GM19455 (cell line): ENCODE measurements at regions not wholly inside any gene's neighbourhood (a gene's known extent, or its start where the extent isn't known, plus 50 kb on each side); places are given as distances from the start of the nearest gene placed in this dataset.

Source experiments
- ATAC-seq: cut with Tn5 transposase; IDR thresholded peaks from one replicate; pipeline ENCODE4 v1.9.1; 2021; ENCODE audit not compliant: unreplicated experiment

DNA sequence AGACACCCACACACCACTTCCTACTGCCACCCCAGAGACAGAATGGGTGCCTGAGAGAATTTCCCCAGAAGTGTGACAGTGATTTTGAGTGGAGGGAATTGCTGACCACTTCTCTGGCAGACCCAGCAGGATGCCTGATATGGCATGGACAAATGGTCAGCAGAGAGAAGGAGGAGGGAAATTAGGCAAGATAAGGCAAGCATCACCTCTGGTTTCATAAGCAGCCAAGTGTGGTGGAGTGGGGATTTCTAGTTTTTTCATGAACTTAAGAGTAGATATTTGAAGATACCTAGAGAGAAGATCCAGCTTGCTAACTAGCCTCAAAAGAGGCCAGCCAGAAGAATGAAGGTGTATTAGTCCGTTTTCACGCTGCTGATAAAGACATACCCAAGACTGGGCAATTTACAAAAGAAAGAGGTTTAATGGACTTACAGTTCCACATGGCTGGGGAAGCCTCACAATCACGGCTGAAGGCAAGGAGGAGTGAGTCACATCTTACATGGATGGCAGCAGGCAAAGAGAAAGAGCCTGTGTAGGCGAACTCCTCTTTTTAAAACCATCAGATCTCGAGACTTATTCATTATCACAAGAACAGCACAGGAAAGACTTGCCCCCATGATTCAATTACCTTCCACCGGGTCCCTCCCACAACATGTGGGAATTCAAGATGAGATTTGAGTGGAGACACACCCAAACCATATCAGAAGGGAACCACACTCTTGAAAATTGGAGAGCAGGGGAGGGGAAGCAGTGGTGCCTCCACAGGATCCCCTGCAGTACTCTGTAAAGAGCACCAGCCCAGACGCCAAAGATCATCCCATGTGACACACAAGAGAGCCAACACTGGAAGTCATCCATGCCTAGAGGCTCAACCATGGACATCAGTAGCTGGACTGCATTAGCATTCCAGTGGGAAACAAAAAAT lies 64.2 kb downstream of the RBM43 start:
- ATAC-seq: no peak

GRCh38 chr2:151193576-151193975 lies 68.1 kb downstream of the RBM43 start:
- ATAC-seq: no peak

DNA sequence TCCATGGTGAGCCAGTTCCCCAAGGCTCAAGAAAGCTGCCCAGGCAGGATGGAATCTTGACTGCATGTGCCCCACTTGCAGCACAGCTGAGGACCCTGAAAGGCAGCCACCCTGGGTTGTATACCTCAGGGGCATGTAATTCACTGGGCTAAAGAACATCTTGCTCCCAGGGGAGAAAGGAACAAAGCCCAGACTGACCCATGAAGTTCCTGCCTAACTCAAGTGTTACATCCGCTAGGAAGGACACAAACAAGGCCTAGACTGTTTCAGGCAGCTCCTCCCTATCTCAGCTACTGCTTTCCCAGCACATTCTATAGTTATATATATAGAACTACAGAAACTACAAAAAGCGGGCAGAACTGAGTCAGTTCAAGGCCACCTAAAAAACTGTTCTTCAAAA lies 69.0 kb downstream of the RBM43 start:
- no peak for ATAC-seq

DNA sequence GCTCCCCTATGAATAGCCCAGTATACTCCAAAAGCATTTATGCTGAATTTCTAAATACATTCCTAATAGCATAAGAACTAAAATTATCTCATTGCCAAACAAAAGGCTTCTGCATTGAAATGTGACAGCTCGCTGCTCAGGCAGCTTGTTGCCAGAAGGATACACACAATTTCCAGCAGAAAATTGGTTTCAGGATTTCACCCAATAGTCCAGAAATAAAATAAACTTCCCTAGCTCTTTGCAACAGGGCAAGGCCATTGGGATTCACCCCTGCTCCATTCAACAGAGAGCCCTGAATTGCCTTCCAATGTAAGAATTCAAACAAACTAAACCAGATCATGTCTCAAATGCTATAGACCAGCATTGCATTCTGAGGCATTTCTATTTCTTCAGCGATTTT lies 70.7 kb downstream of the RBM43 start:
- no peak for ATAC-seq

DNA sequence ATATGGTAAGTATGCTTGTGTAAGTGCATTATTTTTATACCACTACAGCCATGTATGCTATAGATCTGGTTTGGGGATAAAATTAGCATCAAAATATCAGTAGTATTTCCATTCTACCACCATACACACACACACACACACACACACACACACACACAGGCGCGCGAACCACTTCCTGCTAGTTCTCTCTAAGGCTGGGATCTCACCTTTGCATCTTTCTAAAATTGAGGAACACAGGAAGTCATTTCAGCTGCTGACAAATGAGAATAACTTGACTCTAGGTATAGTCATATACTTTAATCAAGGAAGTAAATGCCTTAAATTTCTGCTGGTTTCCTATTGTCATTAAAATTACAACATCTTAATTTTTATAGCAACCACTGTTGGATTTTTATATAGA lies 72.5 kb downstream of the RBM43 start:
- ATAC-seq: no peak

- no peak for ATAC-seq
Measured at GRCh38 chr2:151186011-151186410, 75.7 kb downstream of the RBM43 start.

DNA sequence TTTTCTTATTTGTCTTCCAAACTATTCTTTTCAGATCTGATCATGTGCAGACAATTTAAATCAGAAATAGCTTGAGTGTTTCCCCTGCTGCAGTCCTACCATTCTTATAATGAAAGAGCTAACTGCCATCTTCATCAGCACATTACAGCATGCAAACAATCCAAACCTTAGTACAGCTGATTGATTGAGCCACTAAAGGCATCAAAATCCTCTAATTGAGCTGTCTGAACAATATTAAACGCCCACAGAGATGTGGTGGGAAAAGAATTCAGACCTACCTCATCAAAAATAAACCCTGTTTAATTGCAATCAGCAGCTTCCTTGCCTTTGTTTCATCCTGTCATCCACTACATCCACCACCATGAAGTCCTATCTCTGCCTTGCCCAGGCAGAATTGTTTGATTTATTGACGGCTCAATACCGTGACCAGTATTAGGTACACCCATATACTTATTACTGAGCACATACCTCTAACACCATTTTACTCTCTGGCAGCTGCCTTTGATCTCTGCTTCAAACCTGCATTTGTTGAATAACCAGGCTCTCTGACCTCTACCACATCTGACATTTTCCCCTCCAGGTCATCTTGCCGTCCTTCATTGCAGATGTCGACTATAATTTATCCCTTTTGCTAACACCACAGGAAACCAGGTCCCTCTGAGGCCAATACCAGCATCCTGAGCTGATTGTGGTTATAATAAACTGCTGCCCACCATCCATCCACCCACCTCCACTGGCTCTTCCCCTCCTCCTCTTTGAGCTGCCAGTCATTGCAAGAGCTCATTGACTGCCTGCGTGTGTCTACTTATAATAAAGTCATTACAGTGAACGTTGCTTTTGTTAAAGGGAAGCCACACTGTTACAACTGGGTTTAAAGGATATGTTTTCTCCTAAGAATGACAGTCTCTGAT lies 78.5 kb downstream of the RBM43 start:
- ATAC-seq: no peak

GRCh38 chr2:151182396-151182795 lies 79.3 kb downstream of the RBM43 start:
- ATAC-seq: no peak

- ATAC-seq: no peak
Measured at GRCh38 chr2:151181524-151181923, 80.1 kb downstream of the RBM43 start.

GRCh38 chr2:151180123-151180522 lies 81.5 kb downstream of the RBM43 start:
- ATAC-seq: no peak

GRCh38 chr2:151178207-151178606 lies 83.5 kb downstream of the RBM43 start:
- ATAC-seq: no peak

DNA sequence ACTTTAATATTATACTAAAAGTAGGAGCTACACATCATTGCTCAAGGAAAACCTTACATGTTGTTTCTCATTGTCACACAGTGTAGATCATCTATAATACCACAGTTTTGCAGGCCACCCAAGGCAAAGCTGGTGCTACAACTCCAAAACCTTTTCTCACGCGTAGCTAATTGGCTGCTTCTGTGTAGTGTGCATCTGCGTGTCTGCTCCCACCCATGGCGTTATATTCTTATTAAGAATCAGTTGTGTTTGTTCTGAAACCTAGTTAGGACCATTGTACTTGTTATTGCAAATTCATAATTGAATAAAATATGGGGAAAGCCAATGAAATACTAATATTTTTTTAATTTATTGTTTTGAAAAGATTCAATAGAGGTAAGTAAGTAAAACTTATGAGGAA lies 83.9 kb downstream of the RBM43 start:
- no peak for ATAC-seq

GRCh38 chr2:151176661-151177060 lies 85.0 kb downstream of the RBM43 start:
- ATAC-seq: no peak

GRCh38 chr2:151175864-151176263 lies 85.8 kb downstream of the RBM43 start:
- ATAC-seq: no peak

DNA sequence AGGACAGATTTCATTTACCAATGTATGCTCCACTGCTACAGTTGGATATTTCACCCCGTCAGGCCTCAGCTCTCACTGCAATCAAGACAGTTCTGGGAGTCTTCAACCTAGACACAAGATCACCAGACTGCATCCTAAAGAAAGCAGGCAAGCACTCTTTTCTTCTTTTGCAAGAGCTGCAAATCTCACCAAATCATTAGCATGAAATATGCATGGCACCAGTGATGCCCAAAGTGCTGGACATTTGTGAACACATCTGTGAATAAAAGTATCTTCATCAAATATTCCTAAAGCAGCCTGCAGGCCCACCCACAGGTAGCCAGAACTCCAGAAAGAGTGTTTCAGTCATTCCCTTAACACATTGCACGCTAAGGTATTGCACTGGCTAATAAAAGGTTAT lies 87.5 kb downstream of the RBM43 start:
- no peak for ATAC-seq

GRCh38 chr2:151171186-151171585 lies 90.5 kb downstream of the RBM43 start:
- ATAC-seq: no peak

DNA sequence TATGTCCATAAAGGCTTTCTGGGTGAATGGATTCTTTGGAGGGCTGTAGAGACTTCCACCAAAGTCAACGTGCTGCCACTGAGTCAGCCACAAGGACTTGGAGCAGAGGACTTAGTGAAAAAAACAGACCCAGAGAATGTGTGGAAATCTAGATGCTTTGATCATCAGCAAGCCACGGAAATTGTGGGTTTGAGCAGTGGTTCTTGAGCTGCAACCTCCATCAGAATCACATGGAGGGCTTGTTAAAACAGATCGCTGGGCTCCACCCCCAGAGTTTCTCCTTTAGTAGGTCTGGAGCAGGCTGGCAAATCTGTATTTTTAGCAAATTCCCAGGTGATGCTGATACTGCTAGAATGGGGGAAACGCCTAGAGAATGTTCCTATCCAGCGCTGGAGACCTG lies 95.3 kb downstream of the RBM43 start:
- ATAC-seq: no peak

DNA sequence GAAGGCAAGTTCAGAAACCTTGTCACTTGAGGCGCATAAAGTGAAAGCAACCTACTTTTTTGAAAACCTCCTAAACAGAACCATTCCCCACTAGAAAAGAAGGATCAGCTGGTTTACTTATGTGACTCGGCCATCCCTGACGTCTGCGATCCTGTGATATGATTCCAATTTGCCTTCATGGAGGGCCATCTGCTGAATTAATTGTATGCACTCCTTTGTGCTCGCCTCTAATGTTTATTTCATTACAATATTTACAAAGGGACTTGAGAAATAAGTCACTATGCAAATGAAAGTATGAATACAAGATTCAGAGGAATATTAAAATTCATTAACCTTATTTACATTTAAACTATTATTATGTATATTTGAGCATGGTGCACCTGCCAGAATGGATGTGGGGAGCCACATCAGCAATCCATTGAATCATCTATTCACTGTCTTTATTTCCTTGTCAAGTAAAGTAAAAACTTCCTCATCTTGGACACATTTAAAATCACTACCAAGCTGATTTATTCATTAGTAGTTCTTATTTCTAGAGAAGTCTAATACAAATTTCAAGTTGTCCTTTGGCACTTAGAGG lies 96.5 kb downstream of the RBM43 start:
- no peak for ATAC-seq

DNA sequence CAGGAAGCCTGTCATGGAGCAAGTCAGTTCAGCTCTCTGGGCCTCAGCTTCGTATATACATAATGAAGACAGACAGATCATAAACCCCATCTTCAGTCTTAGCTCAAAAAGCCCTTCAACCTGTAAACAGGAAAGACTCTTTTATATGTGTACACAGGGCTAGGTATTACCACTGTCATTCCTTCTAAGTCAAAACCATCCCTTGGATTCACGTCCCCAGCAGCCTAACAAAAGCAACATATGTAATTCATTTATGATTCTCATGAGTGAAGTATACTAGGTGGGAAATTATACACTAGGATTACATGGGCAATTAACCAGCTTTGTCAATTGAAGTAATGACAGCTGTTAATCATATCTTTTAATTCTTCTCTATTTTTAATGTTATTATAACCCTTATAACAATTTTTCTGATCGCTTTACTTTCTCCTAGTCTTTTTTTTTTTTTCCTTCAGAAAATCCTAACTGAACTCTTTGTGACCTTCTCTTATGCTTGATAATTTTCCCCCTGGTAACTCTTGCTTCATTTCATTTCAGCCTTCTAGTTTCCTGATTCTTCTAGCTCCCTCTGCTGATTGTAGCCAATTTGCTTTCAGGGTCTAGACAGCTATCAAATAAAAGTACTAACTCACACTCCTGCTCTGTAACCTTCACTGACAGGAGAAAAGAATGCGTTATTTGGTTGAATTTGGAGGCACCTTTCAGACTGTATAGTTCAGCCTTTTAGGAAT lies 99.7 kb downstream of the RBM43 start:
- ATAC-seq: no peak

GRCh38 chr2:151159109-151159662 lies 102.5 kb downstream of the RBM43 start:
- no peak for ATAC-seq
